GM12873 (cell line): ENCODE measurements at regions not wholly inside any gene's neighbourhood (a gene's known extent, or its start where the extent isn't known, plus 50 kb on each side); places are given as distances from the start of the nearest gene placed in this dataset.

Source experiments
- CTCF ChIP-seq: IDR thresholded peaks from 2 replicates; pipeline ENCODE4 v1.5.1; 2012; ENCODE audit warnings: low read depth, mild to moderate bottlenecking, moderate library complexity, low read length, control low read depth; ENCODE audit not compliant: insufficient read depth; ENCODE audit errors: missing control alignments

GRCh38 chr6:168990019-168990751 is 263.5 kb downstream of the THBS2 start:
- TF ChIP-seq CTCF, result no peak

GRCh38 chr6:168989421-168989820 is 264.2 kb downstream of the THBS2 start:
- no peak for TF ChIP-seq CTCF

DNA sequence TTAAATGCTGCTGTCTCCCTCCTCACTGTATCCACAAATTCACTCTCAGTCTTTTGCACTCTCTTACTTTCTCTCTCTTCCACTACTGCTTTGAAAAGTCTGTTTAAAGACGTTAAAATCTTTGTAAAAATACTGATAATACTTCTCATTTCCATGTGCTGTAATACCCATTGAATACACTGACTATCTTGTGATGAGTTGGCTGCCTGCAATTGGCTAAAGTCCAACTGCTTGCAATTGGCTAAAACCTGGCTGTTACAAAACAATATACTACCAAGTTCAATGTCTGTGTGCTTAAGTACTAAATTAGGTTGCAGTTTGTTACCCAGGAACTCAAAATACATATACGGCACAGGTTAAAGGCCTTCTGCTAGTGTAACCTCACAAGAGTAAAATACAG is 264.8 kb downstream of the THBS2 start:
- no peak for TF ChIP-seq CTCF

GRCh38 chr6:168988280-168988679 is 265.4 kb downstream of the THBS2 start:
- no peak for TF ChIP-seq CTCF

DNA sequence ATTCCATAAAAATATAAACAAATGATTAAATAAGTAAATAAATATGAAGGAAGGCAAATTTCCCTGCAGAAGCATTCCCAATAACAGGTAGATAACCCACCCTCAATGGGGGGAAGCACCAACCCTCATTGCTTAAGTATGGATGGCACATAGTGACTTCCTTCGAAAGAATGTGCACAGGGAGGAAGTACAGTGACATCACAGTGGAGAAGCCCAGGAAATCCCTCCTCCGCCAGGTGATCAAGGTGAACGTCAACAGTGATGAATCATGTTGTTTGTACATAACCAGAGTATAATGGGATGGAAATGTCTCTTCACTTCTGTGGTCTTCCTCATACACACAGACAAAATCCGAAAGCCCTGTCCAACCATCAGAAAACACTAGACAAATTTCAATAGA is 267.9 kb downstream of the THBS2 start:
- no peak for TF ChIP-seq CTCF

DNA sequence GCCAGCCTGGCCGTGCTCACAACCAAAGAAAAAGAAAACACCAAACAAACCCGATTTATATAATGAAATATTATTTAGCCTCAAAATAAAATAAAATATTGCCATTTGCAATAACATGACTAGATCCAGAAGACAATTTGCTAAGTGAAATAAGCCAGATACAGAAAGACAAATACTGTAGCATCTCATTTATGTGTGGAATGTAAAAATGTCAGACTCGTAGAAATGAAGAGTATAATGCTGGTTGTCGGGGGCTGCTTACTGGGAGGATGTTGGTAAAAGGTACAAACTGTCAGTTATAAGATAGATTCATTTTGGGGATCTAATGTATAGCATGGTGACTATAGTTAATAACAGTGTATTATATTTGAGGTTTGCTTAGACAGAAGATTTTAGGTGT is 269.7 kb downstream of the THBS2 start:
- TF ChIP-seq CTCF, result no peak

DNA sequence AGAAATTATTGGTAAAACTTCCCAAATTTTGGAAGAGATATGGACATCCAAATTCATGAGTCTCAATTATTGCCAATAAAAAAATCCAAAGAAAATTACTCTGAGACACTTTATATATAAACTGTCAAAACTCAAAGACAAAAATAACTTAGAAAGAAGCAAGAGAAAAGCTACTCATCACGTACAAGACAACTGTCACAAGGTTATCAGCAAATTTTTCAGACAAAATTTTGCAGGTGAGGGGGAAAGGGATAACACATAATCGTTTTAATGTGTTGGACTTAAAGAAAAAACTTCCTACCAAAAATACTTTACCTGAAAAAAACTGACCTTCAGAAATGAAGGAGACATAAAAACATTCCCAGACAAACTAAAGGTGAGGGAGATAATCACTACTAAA is 272.5 kb downstream of the THBS2 start:
- no peak for TF ChIP-seq CTCF

GRCh38 chr6:168979254-168979653 is 274.4 kb downstream of the THBS2 start:
- TF ChIP-seq CTCF, result no peak
